GM21447 (cell line): ENCODE measurements at regions not wholly inside any gene's neighbourhood (a gene's known extent, or its start where the extent isn't known, plus 50 kb on each side); places are given as distances from the start of the nearest gene placed in this dataset.

Source experiments
- ATAC-seq: cut with Tn5 transposase; IDR thresholded peaks from one replicate; pipeline ENCODE4 v1.9.1; 2021; ENCODE audit not compliant: unreplicated experiment

- no peak for ATAC-seq
These were observed 200.8 kb upstream of the PPP2R2D start for GRCh38 chr10:131700032-131700431.

- ATAC-seq = no peak
These were observed 200.3 kb upstream of the PPP2R2D start for GRCh38 chr10:131700506-131700905.

GRCh38 chr10:131701131-131701947 is 199.5 kb upstream of the PPP2R2D start:
- no peak for ATAC-seq

- ATAC-seq = no peak
These were observed 198.1 kb upstream of the PPP2R2D start for GRCh38 chr10:131702531-131703356.

- no peak for ATAC-seq
These were observed 197.3 kb upstream of the PPP2R2D start for GRCh38 chr10:131703541-131703940.

GRCh38 chr10:131703941-131704340 is 196.9 kb upstream of the PPP2R2D start:
- no peak for ATAC-seq

- ATAC-seq = no peak
These were observed 194.3 kb upstream of the PPP2R2D start for GRCh38 chr10:131706476-131706875.

- ATAC-seq = no peak
These were observed 193.9 kb upstream of the PPP2R2D start for GRCh38 chr10:131706952-131707351.

GRCh38 chr10:131708225-131708880 is 192.5 kb upstream of the PPP2R2D start:
- no peak for ATAC-seq

GRCh38 chr10:131710142-131710861 is 190.5 kb upstream of the PPP2R2D start:
- ATAC-seq = no peak

- ATAC-seq = no peak
These were observed 178.7 kb upstream of the PPP2R2D start for GRCh38 chr10:131722121-131722520.

GRCh38 chr10:131722525-131723264 is 178.1 kb upstream of the PPP2R2D start:
- ATAC-seq = no peak

- ATAC-seq = no peak
These were observed 177.3 kb upstream of the PPP2R2D start for GRCh38 chr10:131723297-131724168.

- no peak for ATAC-seq
These were observed 176.7 kb upstream of the PPP2R2D start for GRCh38 chr10:131724169-131724545.

GRCh38 chr10:131724891-131725580 is 175.8 kb upstream of the PPP2R2D start:
- no peak for ATAC-seq

GRCh38 chr10:131725581-131726069 is 175.2 kb upstream of the PPP2R2D start:
- no peak for ATAC-seq

GRCh38 chr10:131726076-131726880 is 174.5 kb upstream of the PPP2R2D start:
- no peak for ATAC-seq

- no peak for ATAC-seq
These were observed 173.8 kb upstream of the PPP2R2D start for GRCh38 chr10:131726967-131727366.
